Tibial artery (tissue), 4 donors: ENCODE measurements at regions not wholly inside any gene's neighbourhood (a gene's known extent, or its start where the extent isn't known, plus 50 kb on each side); places are given as distances from the start of the nearest gene placed in this dataset.

ENCODE experiments used
- DNase-seq, 2 donors: peaks; one replicate each; pipeline ENCODE4 v3.0.0-alpha.2; 2019
- H3K27ac ChIP-seq, 2 donors: fragments of 200-600 bp; sonication (generic) in 1 of 2; 1 replicate in 1 of 2; 2 replicates in 1 of 2; pipeline ENCODE4 v1.5.1; 2018 to 2019; ENCODE audit warnings: mild to moderate bottlenecking in 1 of 2
- H3K27me3 ChIP-seq, 2 donors: fragments of 200-600 bp; sonication (generic) in 1 of 2; one replicate each; pipeline versions ENCODE4 v1.5.1 to v1.6.0; 2016 to 2019
- H3K36me3 ChIP-seq, 3 donors: fragments of 200-600 bp; sonication (generic) in 2 of 3; one replicate each; pipeline ENCODE4 v1.5.1; 2016 to 2019; ENCODE audit warnings: mild to moderate bottlenecking in 2 of 3
- H3K4me1 ChIP-seq, 4 donors: fragments of 200-600 bp; sonication (generic) in 2 of 4; 1 replicate in 3 of 4; 2 replicates in 1 of 4; pipeline ENCODE4 v1.5.1; 2016 to 2019
- H3K4me3 ChIP-seq, 2 donors: fragments of 200-600 bp; sonication (generic) in 1 of 2; 1 replicate in 1 of 2; 2 replicates in 1 of 2; pipeline ENCODE4 v1.5.1; 2018 to 2019; ENCODE audit warnings: mild to moderate bottlenecking in 2 of 2
- H3K9me3 ChIP-seq, 3 donors: fragments of 200-600 bp; sonication (generic) in 1 of 3; one replicate each; pipeline ENCODE4 v1.5.1; 2016 to 2019
- intact Hi-C: fragments of 100-400 bp; cut with DNase I; formaldehyde crosslinking; loops from one replicate; pipeline ENCODE4 v1.15.0; 2023; ENCODE audit warnings: low total_unique reads
- TF ChIP-seq, protein P1 (sequence below), 2 experiments: fragments of 200-600 bp in 1 of 2; fragments of 450-650 bp in 1 of 2; IDR thresholded peaks; one replicate each; pipeline ENCODE4 v1.5.1; 2017 to 2019; ENCODE audit warnings: antibody characterized with exemption in 2 of 2, mild to moderate bottlenecking in 1 of 2, moderate library complexity in 1 of 2

DNA sequence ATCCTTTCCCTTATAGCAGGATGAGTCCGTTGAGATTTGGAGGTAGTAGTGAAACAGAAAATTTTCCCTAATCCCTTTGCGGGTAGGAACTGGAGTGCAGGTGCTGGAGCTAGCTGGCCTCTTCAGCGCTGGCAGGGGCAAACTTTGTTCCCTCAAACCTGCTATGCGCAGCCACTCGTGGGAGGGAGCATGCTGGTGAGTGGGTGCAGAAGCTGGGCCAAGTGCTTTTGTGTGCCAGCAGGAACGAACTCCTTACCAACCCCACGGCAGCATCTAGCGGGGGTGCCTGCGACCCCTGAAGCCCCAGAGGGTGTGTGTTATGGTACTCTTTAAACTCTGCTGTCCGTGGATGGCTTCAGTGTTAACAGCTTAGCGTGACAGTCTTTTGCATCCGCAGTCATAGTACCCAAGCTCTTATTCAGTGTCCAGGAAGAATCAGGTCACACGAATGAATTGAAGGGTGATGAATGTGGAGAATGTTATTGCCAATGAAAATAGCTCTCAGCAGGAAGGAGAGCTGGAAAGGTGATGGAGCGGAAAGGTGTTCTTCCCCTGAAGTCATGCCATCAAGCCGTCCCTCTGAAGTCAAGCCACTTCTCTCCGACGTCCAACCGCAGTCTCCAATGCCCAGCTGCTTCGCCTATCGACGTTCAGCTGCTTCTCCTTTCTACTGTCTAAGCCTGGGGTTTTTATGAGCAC, 1445.1 kb upstream of the CDH9 start:
- H3K4me1 ChIP-seq = no peaks in the 10 kb centered on the region
- intact Hi-C loops = loop anchor here (5.0 kb wide), 1 partner anchor 284 kb away; no protein-coding TSS in a partner anchor
- TF ChIP-seq, protein P1, sequence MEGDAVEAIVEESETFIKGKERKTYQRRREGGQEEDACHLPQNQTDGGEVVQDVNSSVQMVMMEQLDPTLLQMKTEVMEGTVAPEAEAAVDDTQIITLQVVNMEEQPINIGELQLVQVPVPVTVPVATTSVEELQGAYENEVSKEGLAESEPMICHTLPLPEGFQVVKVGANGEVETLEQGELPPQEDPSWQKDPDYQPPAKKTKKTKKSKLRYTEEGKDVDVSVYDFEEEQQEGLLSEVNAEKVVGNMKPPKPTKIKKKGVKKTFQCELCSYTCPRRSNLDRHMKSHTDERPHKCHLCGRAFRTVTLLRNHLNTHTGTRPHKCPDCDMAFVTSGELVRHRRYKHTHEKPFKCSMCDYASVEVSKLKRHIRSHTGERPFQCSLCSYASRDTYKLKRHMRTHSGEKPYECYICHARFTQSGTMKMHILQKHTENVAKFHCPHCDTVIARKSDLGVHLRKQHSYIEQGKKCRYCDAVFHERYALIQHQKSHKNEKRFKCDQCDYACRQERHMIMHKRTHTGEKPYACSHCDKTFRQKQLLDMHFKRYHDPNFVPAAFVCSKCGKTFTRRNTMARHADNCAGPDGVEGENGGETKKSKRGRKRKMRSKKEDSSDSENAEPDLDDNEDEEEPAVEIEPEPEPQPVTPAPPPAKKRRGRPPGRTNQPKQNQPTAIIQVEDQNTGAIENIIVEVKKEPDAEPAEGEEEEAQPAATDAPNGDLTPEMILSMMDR (IDR thresholded peaks at IDR 0.05) = no peak
- no peaks in the 10 kb centered on the region for H3K27me3 ChIP-seq
- DNase-seq = no peak
- no peaks in the 10 kb centered on the region for H3K9me3 ChIP-seq
- no peak overlapping the region for H3K27ac ChIP-seq
- H3K4me3 ChIP-seq = no peak overlapping the region
- H3K36me3 ChIP-seq = no peaks in the 10 kb centered on the region

DNA sequence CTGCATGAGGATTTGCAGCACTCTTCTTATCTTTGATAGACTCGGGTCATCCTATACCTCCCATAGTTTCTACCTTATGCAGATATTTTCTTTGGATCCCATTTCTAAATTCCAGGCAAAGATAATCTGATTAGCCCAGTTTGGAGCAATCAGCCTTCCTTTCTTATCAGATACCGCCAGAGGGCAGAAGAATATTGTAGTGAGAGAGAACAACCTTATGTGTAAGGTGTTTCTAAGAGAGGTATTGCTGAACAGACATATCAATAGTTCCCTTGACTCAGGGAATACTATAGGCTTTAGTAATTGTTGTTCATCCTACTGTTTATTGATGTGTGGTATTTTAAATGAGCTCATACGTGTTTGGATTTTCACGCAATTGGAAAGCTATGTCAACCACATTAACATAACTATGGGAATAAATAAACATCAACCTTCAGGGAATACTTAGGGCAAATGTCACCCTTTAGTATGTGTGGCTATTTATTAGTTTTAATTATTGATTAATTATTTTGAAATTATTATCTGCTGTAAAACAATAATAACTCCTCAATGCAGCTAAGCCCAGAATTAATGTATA, 1435.2 kb upstream of the CDH9 start:
- Histone ChIP-seq H3K36me3 (no peaks in the 10 kb centered on the region), H3K27me3 (no peaks in the 10 kb centered on the region), H3K27ac (no peak overlapping the region), H3K9me3 (no peaks in the 10 kb centered on the region), H3K4me3 (no peak overlapping the region), H3K4me1 (no peaks in the 10 kb centered on the region)
- TF ChIP-seq, protein P1 (IDR thresholded peaks at IDR 0.05) = peak in 1 of 2 experiments; percentile 32
- no peak for DNase-seq
- intact Hi-C loops = no loop called here

DNA sequence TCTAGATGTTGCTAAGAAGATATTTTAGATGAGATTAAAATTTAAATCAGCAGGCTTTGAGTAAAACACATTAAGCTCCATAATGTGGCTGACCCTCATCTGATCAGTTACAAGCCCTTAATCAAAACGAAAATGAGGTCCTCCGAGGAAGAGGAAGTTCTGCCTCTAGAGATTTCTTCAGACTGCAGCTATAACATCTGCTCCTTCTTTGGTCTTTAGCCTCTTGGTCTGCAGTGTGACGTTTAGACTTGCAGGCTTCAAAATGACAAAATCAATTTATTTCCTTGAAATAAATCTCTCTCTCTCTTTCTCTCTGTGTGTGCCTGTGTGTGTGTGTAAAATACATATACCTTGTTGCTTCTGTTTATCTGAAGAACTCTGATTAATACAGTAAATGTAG, 1429.8 kb upstream of the CDH9 start:
- H3K4me3 ChIP-seq = no peak overlapping the region
- no peaks in the 10 kb centered on the region for H3K4me1 ChIP-seq
- no peaks in the 10 kb centered on the region for H3K27me3 ChIP-seq
- no peak for DNase-seq
- no peaks in the 10 kb centered on the region for H3K9me3 ChIP-seq
- intact Hi-C loops = no loop called here
- H3K36me3 ChIP-seq = no peaks in the 10 kb centered on the region
- H3K27ac ChIP-seq = no peak overlapping the region
- TF ChIP-seq, protein P1 (IDR thresholded peaks at IDR 0.05) = no peak

DNA sequence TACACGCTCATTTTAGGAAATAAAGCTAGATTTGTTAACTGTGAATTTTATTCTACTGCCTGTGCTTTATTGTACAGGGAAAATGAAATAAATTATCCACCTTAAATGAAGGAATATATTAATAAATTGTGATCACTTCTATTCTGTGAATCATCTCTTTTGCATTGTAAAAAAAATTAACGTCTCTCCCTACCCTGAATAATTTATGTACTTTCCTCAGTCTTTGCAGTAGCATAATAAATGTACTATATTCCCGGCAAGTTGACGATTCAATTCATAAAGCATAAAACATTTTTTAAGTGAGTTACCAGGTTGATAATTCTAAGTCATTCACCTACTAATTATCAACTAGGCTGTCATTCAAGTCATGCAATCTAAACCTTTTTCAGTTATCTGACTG, 1425.3 kb upstream of the CDH9 start:
- Histone ChIP-seq H3K9me3 (no peaks in the 10 kb centered on the region), H3K27ac (no peak overlapping the region), H3K4me1 (no peaks in the 10 kb centered on the region), H3K4me3 (no peak overlapping the region), H3K27me3 (no peaks in the 10 kb centered on the region), H3K36me3 (no peaks in the 10 kb centered on the region)
- no peak for DNase-seq
- TF ChIP-seq, protein P1 (IDR thresholded peaks at IDR 0.05) = no peak
- intact Hi-C loops = no loop called here

DNA sequence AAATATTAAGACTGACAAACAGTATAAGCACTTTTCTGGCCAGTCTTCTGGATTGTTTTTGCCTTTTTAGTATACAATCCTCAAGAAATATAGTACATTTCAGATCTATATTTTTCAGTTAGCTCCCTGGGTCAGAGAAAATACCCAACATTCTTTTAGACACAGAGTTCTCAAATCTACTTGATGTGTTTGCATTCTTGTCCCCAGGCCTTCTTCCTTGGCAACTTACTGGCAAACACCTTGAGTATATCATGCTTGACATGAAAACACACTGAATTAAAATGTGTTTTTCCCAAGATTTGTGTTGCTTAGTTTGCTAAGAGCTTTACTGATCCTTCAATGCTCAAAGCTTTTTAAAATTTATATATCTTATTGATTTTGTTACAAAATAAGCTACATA, 1413.1 kb upstream of the CDH9 start:
- Histone ChIP-seq H3K9me3 (peaks cover 0 to 4% (median 0%) of the 10 kb centered on the region in 3 donors), H3K4me3 (no peak overlapping the region), H3K27me3 (no peaks in the 10 kb centered on the region), H3K27ac (no peak overlapping the region), H3K36me3 (no peaks in the 10 kb centered on the region), H3K4me1 (no peaks in the 10 kb centered on the region)
- TF ChIP-seq, protein P1 (IDR thresholded peaks at IDR 0.05) = no peak
- intact Hi-C loops = no loop called here
- DNase-seq = no peak
